AG04449 (cell line): ENCODE measurements at regions not wholly inside any gene's neighbourhood (a gene's known extent, or its start where the extent isn't known, plus 50 kb on each side); places are given as distances from the start of the nearest gene placed in this dataset.

ENCODE experiments used
- CTCF ChIA-PET: fragments of 350-600 bp; formaldehyde crosslinking; extraction: SDS; loops from one replicate; lab custom pipeline; 2021; ENCODE audit warnings: antibody characterized with exemption; lab: Yijun Ruan, JAX
- POLR2A ChIA-PET: fragments of 400-600, 350-600 bp; formaldehyde crosslinking; extraction: SDS; loops from one replicate; lab custom pipeline; 2020; ENCODE audit warnings: antibody characterized with exemption, inconsistent platforms; lab: Yijun Ruan, JAX
- DNase-seq: peaks from one replicate; pipeline ENCODE4 v3.0.0-alpha.2; 2010; ENCODE audit warnings: low read depth, low spot score
- H3K4me3 ChIP-seq: 2 replicates; pipeline ENCODE4 v1.5.1; 2011; ENCODE audit warnings: low read depth, mild to moderate bottlenecking, control low read depth, low read length
- CTCF ChIP-seq: IDR thresholded peaks from one replicate; pipeline ENCODE4 v1.5.1; 2011; ENCODE audit warnings: mild to moderate bottlenecking, moderate library complexity, low read length, control low read depth, inconsistent platforms; ENCODE audit not compliant: insufficient read depth; ENCODE audit errors: missing control alignments

GRCh38 chr22:49281467-49282340, 546.0 kb downstream of the BRD1 start:
- ChIA-PET POLR2A (interaction anchor here (0.6 kb wide), 1 partner anchor 569 kb away, joined by 3 read pairs; no protein-coding TSS in a partner anchor), CTCF (no interaction called here)

GRCh38 chr22:49278340-49278739, 549.3 kb downstream of the BRD1 start:
- no peak for DNase-seq
- TF ChIP-seq CTCF = no peak
- ChIA-PET POLR2A (no interaction called here), CTCF (no interaction called here)
- no peak overlapping the region for H3K4me3 ChIP-seq

More at GRCh38 chr22:49281467-49282340, 546.0 kb downstream of the BRD1 start:
- no peak for TF ChIP-seq CTCF
- no peak for DNase-seq
- no peak overlapping the region for H3K4me3 ChIP-seq

GRCh38 chr22:49276567-49276966, 551.1 kb downstream of the BRD1 start:
- no peak overlapping the region for H3K4me3 ChIP-seq
- no peak for TF ChIP-seq CTCF
- no peak for DNase-seq
- ChIA-PET CTCF (no interaction called here), POLR2A (no interaction called here)

- no peak for TF ChIP-seq CTCF
- H3K4me3 ChIP-seq = no peak overlapping the region
- DNase-seq = no peak
- ChIA-PET POLR2A (no interaction called here), CTCF (no interaction called here)
These were observed 552.8 kb downstream of the BRD1 start for GRCh38 chr22:49274754-49275380.

GRCh38 chr22:49272546-49273125, 555.0 kb downstream of the BRD1 start:
- no peak for DNase-seq
- H3K4me3 ChIP-seq = no peak overlapping the region
- CTCF ChIA-PET = no interaction called here
- POLR2A ChIA-PET = no interaction called here
- TF ChIP-seq CTCF = no peak

- no peak for DNase-seq
- no peak overlapping the region for H3K4me3 ChIP-seq
- POLR2A ChIA-PET = no interaction called here
- CTCF ChIA-PET = no interaction called here
- no peak for TF ChIP-seq CTCF
These were observed 555.8 kb downstream of the BRD1 start for GRCh38 chr22:49271831-49272230.
